Fibroblast of lung (primary cell): ENCODE measurements at regions not wholly inside any gene's neighbourhood (a gene's known extent, or its start where the extent isn't known, plus 50 kb on each side); places are given as distances from the start of the nearest gene placed in this dataset.

Experiments
- DNase-seq, 2 donors: peaks; one replicate each; pipeline versions ENCODE4 v3.0.0 to v3.0.0-alpha.2; 2010; ENCODE audit warnings: low read depth in 2 of 2
- H2AFZ ChIP-seq: 2 replicates; pipeline ENCODE4 v1.5.1; 2012; ENCODE audit warnings: low read length, control low read depth, inconsistent platforms
- H3K27ac ChIP-seq: 2 replicates; pipeline ENCODE4 v1.5.1; 2011; ENCODE audit warnings: low read length, control low read depth; ENCODE audit not compliant: insufficient read depth
- H3K27me3 ChIP-seq: 2 replicates; pipeline ENCODE4 v1.5.1; 2011; ENCODE audit warnings: mild to moderate bottlenecking, low read length; ENCODE audit not compliant: control insufficient read depth, insufficient read depth
- H3K36me3 ChIP-seq: 2 replicates; pipeline ENCODE4 v1.5.1; 2011; ENCODE audit warnings: low read length; ENCODE audit not compliant: control insufficient read depth, insufficient read depth
- H3K4me1 ChIP-seq: 2 replicates; pipeline ENCODE4 v1.5.1; 2011; ENCODE audit warnings: low read length; ENCODE audit not compliant: control insufficient read depth, insufficient read depth; ENCODE audit errors: extremely low read depth
- H3K4me2 ChIP-seq: 2 replicates; pipeline ENCODE4 v1.5.1; 2011; ENCODE audit warnings: low read length, control low read depth; ENCODE audit not compliant: insufficient read depth; ENCODE audit errors: extremely low read depth
- H3K4me3 ChIP-seq, 4 experiments: fragments of 200-600 bp in 1 of 4; sonication (generic) in 1 of 4; replicated peaks in 1 of 4; 2 replicates each; pipeline ENCODE4 v1.5.1; 2011 to 2016; ENCODE audit warnings: low read length in 4 of 4, low read depth in 3 of 4, mild to moderate bottlenecking in 3 of 4, control low read depth in 2 of 4, inconsistent platforms in 1 of 4, mixed read lengths in 1 of 4; ENCODE audit not compliant: insufficient read depth in 1 of 4; ENCODE audit errors: control extremely low read depth in 1 of 4
- H3K79me2 ChIP-seq: 2 replicates; pipeline ENCODE4 v1.5.1; 2012; ENCODE audit warnings: mild to moderate bottlenecking, low read length, inconsistent platforms; ENCODE audit not compliant: control insufficient read depth, insufficient read depth
- H3K9ac ChIP-seq: 2 replicates; pipeline ENCODE4 v1.5.1; 2011; ENCODE audit warnings: mild to moderate bottlenecking, low read length, control low read depth; ENCODE audit not compliant: insufficient read depth
- H3K9me3 ChIP-seq: 2 replicates; pipeline ENCODE4 v1.5.1; 2012; ENCODE audit warnings: low read depth, low read length; ENCODE audit not compliant: control insufficient read depth, insufficient read depth
- H4K20me1 ChIP-seq: 2 replicates; pipeline ENCODE4 v1.5.1; 2011; ENCODE audit warnings: low read length; ENCODE audit not compliant: control insufficient read depth, insufficient read depth; ENCODE audit errors: extremely low read depth
- EZH2 ChIP-seq: IDR thresholded peaks from 2 replicates; pipeline ENCODE4 v1.5.1; 2012; ENCODE audit warnings: low read length, control low read depth, mild to moderate bottlenecking; ENCODE audit errors: missing control alignments
- TF ChIP-seq, protein P1 (sequence below), 2 donors: IDR thresholded peaks in 1 of 2; conservative IDR thresholded peaks in 1 of 2; 1 replicate in 1 of 2; 2 replicates in 1 of 2; pipeline ENCODE4 v1.5.1; 2011 to 2012; ENCODE audit warnings: low read length in 2 of 2, control low read depth in 1 of 2, inconsistent platforms in 1 of 2, low read depth in 1 of 2, mild to moderate bottlenecking in 1 of 2

DNA sequence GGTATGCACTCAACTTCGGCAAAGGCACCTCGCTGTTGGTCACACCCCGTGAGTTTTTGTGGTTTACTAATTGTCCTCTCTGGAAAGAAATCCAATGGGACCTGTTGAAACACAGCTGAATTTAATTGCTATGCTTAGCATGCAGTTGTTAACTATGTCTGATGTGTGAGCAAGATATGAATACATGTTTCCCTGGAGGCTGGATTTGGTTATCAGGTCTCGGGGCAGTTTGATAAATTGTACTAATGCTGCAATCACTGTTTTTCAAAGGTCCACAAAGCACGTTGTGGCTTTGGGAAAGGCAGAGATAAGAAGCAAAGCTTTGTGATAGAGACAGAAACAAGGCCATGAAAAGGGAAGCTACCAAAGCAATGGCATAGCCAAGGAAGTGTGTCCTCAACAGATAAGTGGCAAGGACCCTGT lies 91.3 kb downstream of the DAD1 start:
- no peak overlapping the region for H2AFZ ChIP-seq
- no peak overlapping the region for H3K27ac ChIP-seq
- no peak for DNase-seq
- no peak for TF ChIP-seq EZH2
- TF ChIP-seq, protein P1, sequence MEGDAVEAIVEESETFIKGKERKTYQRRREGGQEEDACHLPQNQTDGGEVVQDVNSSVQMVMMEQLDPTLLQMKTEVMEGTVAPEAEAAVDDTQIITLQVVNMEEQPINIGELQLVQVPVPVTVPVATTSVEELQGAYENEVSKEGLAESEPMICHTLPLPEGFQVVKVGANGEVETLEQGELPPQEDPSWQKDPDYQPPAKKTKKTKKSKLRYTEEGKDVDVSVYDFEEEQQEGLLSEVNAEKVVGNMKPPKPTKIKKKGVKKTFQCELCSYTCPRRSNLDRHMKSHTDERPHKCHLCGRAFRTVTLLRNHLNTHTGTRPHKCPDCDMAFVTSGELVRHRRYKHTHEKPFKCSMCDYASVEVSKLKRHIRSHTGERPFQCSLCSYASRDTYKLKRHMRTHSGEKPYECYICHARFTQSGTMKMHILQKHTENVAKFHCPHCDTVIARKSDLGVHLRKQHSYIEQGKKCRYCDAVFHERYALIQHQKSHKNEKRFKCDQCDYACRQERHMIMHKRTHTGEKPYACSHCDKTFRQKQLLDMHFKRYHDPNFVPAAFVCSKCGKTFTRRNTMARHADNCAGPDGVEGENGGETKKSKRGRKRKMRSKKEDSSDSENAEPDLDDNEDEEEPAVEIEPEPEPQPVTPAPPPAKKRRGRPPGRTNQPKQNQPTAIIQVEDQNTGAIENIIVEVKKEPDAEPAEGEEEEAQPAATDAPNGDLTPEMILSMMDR (conservative IDR thresholded peaks at IDR 0.05 in 1 of 2, IDR thresholded peaks at IDR 0.05 in 1 of 2; ENCODE audit: low read depth in 1 of 2, low read length in 2 of 2), result no peak
- no peak overlapping the region for H3K9ac ChIP-seq
- H4K20me1 ChIP-seq, result no peaks in the 10 kb centered on the region
- H3K79me2 ChIP-seq, result no peaks in the 10 kb centered on the region
- H3K4me3 ChIP-seq, result no peak overlapping the region
- no peaks in the 10 kb centered on the region for H3K4me1 ChIP-seq
- H3K27me3 ChIP-seq, result peaks cover 12% of the 10 kb centered on the region
- H3K4me2 ChIP-seq, result no peak overlapping the region
- no peaks in the 10 kb centered on the region for H3K36me3 ChIP-seq
- no peaks in the 10 kb centered on the region for H3K9me3 ChIP-seq

- TF ChIP-seq, protein P1 (conservative IDR thresholded peaks at IDR 0.05 in 1 of 2, IDR thresholded peaks at IDR 0.05 in 1 of 2; ENCODE audit: low read depth in 1 of 2, low read length in 2 of 2), result no peak
- no peak for TF ChIP-seq EZH2
- no peaks in the 10 kb centered on the region for H3K36me3 ChIP-seq
- H3K4me1 ChIP-seq, result no peaks in the 10 kb centered on the region
- H2AFZ ChIP-seq, result no peak overlapping the region
- peaks cover 12% of the 10 kb centered on the region for H3K27me3 ChIP-seq
- no peaks in the 10 kb centered on the region for H3K79me2 ChIP-seq
- H4K20me1 ChIP-seq, result no peaks in the 10 kb centered on the region
- H3K27ac ChIP-seq, result no peak overlapping the region
- DNase-seq, result no peak
- no peak overlapping the region for H3K4me2 ChIP-seq
- H3K4me3 ChIP-seq, result no peak overlapping the region
- no peaks in the 10 kb centered on the region for H3K9me3 ChIP-seq
- no peak overlapping the region for H3K9ac ChIP-seq
These were observed 91.9 kb downstream of the DAD1 start for GRCh38 chr14:22497144-22497423.

GRCh38 chr14:22494486-22495135 lies 94.4 kb downstream of the DAD1 start:
- no peak overlapping the region for H3K4me3 ChIP-seq
- no peaks in the 10 kb centered on the region for H3K4me1 ChIP-seq
- no peak overlapping the region for H3K9ac ChIP-seq
- no peaks in the 10 kb centered on the region for H4K20me1 ChIP-seq
- H3K9me3 ChIP-seq, result no peaks in the 10 kb centered on the region
- no peaks in the 10 kb centered on the region for H3K79me2 ChIP-seq
- H3K27ac ChIP-seq, result no peak overlapping the region
- H2AFZ ChIP-seq, result no peak overlapping the region
- TF ChIP-seq EZH2, result no peak
- TF ChIP-seq, protein P1 (conservative IDR thresholded peaks at IDR 0.05 in 1 of 2, IDR thresholded peaks at IDR 0.05 in 1 of 2; ENCODE audit: low read depth in 1 of 2, low read length in 2 of 2), result no peak
- no peaks in the 10 kb centered on the region for H3K36me3 ChIP-seq
- peaks cover 16% of the 10 kb centered on the region for H3K27me3 ChIP-seq
- no peak for DNase-seq
- no peak overlapping the region for H3K4me2 ChIP-seq
